ENCODE measurements at regions not wholly inside any gene's neighbourhood (a gene's known extent, or its start where the extent isn't known, plus 50 kb on each side); places are given as distances from the start of the nearest gene placed in this dataset.

DNA sequence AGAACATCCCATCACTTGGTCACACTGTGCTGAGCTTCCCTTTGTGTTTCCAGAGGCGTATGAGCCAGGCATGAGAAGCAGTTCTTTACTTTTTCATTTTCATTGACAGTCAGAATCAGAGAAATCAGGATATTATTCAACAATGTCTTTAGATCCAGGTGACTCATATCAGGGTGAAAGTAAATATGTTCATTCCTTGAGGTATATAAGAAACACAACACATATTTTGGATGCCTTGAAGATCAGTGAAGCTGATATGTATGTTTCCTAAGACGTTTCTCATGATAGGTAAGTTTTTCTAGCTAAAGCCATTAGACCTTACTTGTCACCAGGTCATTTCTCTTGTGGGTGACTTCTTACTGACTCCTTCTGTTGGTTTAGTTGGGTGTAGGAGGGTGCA, 505.6 kb downstream of the CDH26 start:
- TF ChIP-seq, protein P1, sequence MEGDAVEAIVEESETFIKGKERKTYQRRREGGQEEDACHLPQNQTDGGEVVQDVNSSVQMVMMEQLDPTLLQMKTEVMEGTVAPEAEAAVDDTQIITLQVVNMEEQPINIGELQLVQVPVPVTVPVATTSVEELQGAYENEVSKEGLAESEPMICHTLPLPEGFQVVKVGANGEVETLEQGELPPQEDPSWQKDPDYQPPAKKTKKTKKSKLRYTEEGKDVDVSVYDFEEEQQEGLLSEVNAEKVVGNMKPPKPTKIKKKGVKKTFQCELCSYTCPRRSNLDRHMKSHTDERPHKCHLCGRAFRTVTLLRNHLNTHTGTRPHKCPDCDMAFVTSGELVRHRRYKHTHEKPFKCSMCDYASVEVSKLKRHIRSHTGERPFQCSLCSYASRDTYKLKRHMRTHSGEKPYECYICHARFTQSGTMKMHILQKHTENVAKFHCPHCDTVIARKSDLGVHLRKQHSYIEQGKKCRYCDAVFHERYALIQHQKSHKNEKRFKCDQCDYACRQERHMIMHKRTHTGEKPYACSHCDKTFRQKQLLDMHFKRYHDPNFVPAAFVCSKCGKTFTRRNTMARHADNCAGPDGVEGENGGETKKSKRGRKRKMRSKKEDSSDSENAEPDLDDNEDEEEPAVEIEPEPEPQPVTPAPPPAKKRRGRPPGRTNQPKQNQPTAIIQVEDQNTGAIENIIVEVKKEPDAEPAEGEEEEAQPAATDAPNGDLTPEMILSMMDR (conservative IDR thresholded peaks at IDR 0.05; ENCODE audit: low read depth, low read length), result no peak
- TF ChIP-seq EZH2 (IDR thresholded peaks at IDR 0.05; ENCODE audit: low read length, unreplicated experiment), result no peak
- no peak for TF ChIP-seq EZH2phosphoT487 (IDR thresholded peaks at IDR 0.05; ENCODE audit: borderline replicate concordance, low read length)
